ENCODE measurements at regions not wholly inside any gene's neighbourhood (a gene's known extent, or its start where the extent isn't known, plus 50 kb on each side); places are given as distances from the start of the nearest gene placed in this dataset.

DNA sequence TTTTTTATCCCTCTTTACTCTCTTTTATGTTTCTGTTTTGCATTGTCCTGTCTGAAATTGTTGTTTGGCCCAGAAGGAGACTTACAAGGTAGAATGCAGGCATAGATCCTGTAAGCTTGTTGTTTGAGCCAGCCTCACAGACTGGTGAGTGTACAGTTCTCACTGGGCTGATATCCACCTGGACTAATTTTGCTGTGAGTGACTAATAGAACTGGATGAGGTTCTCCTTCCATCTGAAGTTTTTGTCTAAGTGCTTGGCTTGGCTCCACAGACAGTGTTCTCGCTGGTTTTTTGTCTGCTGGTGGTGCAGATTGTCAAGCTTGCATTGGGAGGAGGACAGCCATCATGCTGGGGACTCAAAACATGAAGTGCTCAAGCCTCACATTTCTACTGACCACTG lies 495.7 kb downstream of the TSN start:
- TF ChIP-seq POLR2AphosphoS5 (IDR thresholded peaks at IDR 0.05) (no peak), POLR2A (IDR thresholded peaks at IDR 0.05) (no peak)
- TF ChIP-seq, protein P1, sequence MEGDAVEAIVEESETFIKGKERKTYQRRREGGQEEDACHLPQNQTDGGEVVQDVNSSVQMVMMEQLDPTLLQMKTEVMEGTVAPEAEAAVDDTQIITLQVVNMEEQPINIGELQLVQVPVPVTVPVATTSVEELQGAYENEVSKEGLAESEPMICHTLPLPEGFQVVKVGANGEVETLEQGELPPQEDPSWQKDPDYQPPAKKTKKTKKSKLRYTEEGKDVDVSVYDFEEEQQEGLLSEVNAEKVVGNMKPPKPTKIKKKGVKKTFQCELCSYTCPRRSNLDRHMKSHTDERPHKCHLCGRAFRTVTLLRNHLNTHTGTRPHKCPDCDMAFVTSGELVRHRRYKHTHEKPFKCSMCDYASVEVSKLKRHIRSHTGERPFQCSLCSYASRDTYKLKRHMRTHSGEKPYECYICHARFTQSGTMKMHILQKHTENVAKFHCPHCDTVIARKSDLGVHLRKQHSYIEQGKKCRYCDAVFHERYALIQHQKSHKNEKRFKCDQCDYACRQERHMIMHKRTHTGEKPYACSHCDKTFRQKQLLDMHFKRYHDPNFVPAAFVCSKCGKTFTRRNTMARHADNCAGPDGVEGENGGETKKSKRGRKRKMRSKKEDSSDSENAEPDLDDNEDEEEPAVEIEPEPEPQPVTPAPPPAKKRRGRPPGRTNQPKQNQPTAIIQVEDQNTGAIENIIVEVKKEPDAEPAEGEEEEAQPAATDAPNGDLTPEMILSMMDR (IDR thresholded peaks at IDR 0.05), result no peak
